GM18873 (cell line): ENCODE measurements at regions not wholly inside any gene's neighbourhood (a gene's known extent, or its start where the extent isn't known, plus 50 kb on each side); places are given as distances from the start of the nearest gene placed in this dataset.
"Not testable (repeated sequence)": the region's sequence is repeated elsewhere in the genome, so short reads cannot be mapped to it uniquely, and the experiment has no call there.

Experiments
- ATAC-seq: cut with Tn5 transposase; IDR thresholded peaks from one replicate; pipeline ENCODE4 v1.9.1; 2021; ENCODE audit warnings: mild to moderate bottlenecking, moderate library complexity, moderate number of reproducible peaks; ENCODE audit not compliant: unreplicated experiment, low FRiP score

- peak; percentile 91 for ATAC-seq
Measured at GRCh38 chr4:164606478-164606877, 147.5 kb upstream of the SMIM31 start.

- no peak for ATAC-seq
Measured at GRCh38 chr4:164613256-164613655, 140.7 kb upstream of the SMIM31 start.

GRCh38 chr4:164613792-164614191 lies 140.1 kb upstream of the SMIM31 start:
- no peak for ATAC-seq

- ATAC-seq: no peak
Measured at GRCh38 chr4:164614329-164614728, 139.6 kb upstream of the SMIM31 start.

- no peak for ATAC-seq
Measured at GRCh38 chr4:164614999-164615398, 138.9 kb upstream of the SMIM31 start.

- no peak for ATAC-seq
Measured at GRCh38 chr4:164615964-164616363, 138.0 kb upstream of the SMIM31 start.

GRCh38 chr4:164616961-164617360 lies 137.0 kb upstream of the SMIM31 start:
- no peak for ATAC-seq

- ATAC-seq: no peak
Measured at GRCh38 chr4:164617426-164617825, 136.5 kb upstream of the SMIM31 start.

- ATAC-seq: no peak
Measured at GRCh38 chr4:164617911-164618310, 136.0 kb upstream of the SMIM31 start.

- ATAC-seq: no peak
Measured at GRCh38 chr4:164621886-164622521, 131.9 kb upstream of the SMIM31 start.

GRCh38 chr4:164623099-164623498 lies 130.8 kb upstream of the SMIM31 start:
- ATAC-seq: no peak

- no peak for ATAC-seq
Measured at GRCh38 chr4:164639001-164639400, 114.9 kb upstream of the SMIM31 start.

- no peak for ATAC-seq
Measured at GRCh38 chr4:164648151-164648848, 105.6 kb upstream of the SMIM31 start.

GRCh38 chr4:164648849-164649212 lies 105.1 kb upstream of the SMIM31 start:
- ATAC-seq: no peak

- ATAC-seq: no peak
Measured at GRCh38 chr4:164659765-164660164, 94.2 kb upstream of the SMIM31 start.

GRCh38 chr4:164676152-164676551 lies 77.8 kb upstream of the SMIM31 start:
- not testable (repeated sequence) for ATAC-seq

GRCh38 chr4:164683040-164683439 lies 70.9 kb upstream of the SMIM31 start:
- ATAC-seq: no peak

GRCh38 chr4:164695650-164696049 lies 58.3 kb upstream of the SMIM31 start:
- ATAC-seq: no peak

GRCh38 chr4:164700471-164700870 lies 53.5 kb upstream of the SMIM31 start:
- no peak for ATAC-seq

- peak; percentile 86 for ATAC-seq
Measured at GRCh38 chr4:164701665-164702064, 52.3 kb upstream of the SMIM31 start.
